Stimulated activated CD8-positive, alpha-beta memory T cell treated with anti-CD3 and anti-CD28 coated beads, Interleukin-12 subunit alpha, Interleukin-12 subunit beta, amount 100 ng/mL, for 24 hours (primary cell): ENCODE measurements at regions not wholly inside any gene's neighbourhood (a gene's known extent, or its start where the extent isn't known, plus 50 kb on each side); places are given as distances from the start of the nearest gene placed in this dataset.

Experiments used
- DNase-seq: peaks from one replicate; pipeline ENCODE4 v3.0.0-alpha.2; 2020; ENCODE audit errors: extremely low read depth

DNA sequence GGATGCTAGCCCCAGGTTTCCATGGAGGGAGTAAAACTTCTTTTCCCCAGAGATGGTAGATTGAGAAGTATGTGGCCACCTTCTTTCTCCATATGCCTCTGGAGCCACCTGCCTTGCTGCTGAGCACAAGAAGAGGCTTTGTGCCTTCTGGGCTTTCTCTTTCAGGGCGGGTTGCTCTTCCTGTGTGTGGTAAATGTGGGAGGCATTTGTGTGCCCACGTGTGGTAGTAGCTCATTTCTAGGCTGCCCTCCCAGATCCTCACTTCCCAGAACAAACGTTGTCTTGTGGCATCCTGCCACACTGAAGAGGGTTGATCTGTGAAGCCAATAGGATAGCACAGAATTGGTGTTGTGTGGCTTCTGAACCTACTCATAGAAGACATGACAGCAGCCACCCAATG lies 342.0 kb upstream of the PODXL start:
- DNase-seq, result no peak

DNA sequence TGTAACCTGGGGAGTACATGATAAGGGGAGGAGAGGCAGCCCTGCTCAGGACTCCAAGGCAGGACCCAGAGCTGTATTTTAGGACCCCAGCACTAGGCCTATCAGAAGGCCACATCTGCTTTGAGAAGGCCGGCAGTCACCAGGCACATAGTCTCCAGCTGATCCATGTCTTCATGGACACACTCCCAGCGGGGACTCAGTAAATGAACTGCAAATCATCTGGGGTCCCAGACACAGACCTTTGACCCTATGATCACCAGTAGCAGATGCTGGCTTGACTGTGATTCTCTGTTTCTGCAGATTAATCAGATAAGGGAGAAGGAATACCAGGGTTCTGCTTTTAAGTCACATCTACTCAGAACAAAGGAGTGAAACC lies 341.4 kb upstream of the PODXL start:
- DNase-seq, result no peak

DNA sequence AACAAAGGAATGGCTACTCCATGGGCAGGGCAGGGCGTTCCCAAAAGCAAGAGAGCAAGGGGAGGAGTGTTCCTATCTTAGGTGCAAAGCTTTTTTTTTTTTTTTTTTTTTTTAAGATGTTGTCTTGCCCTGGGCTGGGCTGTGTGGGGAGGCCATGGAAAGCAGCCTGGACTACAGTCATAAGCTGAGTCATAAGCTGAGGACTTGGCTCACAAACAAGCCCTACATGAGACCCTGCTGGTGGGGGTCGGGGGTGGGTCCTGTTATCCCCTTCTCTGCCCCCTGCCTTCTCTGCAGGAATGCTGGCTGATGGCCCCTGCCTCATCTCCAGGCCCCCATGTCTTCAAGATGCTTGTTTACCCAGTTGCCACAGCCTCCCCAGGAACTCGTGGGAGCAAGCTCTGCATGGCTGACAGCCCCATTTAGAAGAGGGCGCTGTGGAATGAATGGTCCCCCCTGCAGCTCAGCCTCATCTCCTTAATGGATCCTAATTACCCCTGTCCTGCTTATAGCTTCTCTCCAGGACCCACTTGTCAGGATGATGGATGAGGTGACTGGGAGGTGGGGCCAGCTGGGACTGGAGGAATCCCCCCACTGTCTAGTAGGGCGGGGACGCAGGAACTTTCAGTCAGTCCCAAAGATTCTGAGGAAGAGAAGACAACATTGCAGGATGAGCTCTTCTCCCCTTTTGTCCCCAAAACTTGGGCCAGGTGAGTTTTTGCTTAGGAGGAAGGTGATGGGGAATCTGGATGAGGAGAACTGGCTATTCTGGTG lies 340.8 kb upstream of the PODXL start:
- DNase-seq, result no peak

DNA sequence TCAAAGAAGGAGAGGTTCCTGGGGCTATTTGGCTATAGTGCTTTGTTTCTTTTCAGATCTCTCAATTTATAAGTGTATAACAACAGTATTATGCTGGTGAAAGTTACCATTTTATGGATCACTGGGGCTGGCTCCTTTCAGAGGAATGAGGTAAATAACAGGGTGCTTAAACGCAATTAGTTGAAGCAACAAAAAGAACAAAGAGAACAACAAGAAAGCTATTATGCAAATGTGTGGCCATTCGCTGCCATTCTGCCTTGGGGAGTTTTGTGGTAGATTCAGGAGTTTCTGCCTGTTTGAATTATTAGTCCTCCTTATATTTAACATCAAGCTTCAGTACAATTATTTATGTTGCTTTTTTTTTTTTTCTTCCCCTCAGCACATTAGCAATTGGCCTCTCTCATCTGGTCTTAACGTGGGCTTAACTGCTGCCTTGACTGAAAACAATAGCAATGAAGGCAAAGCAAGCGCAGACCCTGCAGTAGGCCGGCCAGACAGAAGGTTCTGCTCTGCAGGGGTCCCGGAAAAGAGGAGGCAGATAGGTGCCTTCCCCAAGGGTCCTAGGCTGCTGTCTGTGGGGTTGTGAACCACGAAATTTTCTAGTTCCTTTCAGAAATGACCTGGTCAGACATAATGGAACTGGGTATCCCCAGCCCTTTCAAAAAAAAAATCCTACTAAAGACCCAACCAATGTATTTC lies 339.9 kb upstream of the PODXL start:
- no peak for DNase-seq

DNA sequence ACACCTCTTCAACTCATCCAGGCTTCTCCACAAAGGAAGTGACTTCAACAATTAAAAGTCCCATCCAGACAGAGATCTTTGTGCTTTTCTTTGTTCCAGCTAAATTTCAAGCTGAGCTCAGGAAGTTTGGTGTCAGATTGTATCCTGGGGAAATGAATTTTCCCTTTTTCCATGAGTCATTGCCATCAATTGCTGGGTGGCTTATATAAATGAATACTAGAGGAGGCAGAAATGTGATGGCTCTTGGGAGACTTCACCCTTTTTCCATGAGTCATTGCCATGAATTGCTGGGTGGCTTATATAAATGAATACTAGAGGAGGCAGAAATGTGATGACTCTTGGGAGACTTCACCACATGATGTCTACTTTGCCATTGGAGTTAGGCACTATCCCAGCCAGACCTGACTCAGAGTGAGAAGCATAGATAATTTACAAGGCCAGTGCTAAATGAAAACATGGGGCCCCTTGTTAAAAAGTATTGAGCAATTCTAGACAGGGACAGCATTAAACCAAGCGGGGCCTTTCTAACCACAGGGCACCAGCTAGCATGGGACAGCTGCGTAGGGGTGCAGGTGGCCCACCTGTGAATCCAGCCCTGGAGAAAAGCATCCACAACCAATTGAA lies 339.2 kb upstream of the PODXL start:
- DNase-seq, result no peak

- DNase-seq, result no peak
These were observed 337.4 kb upstream of the PODXL start for GRCh38 chr7:131893631-131894340.

- DNase-seq, result no peak
These were observed 333.7 kb upstream of the PODXL start for GRCh38 chr7:131890176-131890575.

GRCh38 chr7:131889572-131890150 lies 333.2 kb upstream of the PODXL start:
- no peak for DNase-seq

DNA sequence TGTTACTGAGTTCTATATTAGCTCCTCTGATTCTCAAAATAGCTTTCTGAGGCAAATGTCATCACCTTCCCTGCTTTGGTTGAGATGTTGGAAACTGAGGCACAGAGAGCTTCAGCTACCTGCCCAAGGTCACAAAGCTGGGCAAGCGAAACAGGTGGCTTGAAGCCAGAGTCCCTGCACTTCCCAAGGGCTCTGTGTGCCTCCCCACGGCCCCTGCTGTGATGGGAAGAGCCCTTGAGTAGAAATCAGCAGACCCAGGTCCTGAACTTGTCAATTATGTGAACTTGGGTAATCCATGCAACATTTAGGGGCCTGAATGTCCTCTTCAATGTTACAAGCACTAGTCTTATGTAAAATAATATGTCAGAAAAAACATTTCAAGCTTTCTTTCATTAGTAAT lies 327.3 kb upstream of the PODXL start:
- DNase-seq, result no peak

GRCh38 chr7:131883196-131883595 lies 326.8 kb upstream of the PODXL start:
- DNase-seq, result no peak

DNA sequence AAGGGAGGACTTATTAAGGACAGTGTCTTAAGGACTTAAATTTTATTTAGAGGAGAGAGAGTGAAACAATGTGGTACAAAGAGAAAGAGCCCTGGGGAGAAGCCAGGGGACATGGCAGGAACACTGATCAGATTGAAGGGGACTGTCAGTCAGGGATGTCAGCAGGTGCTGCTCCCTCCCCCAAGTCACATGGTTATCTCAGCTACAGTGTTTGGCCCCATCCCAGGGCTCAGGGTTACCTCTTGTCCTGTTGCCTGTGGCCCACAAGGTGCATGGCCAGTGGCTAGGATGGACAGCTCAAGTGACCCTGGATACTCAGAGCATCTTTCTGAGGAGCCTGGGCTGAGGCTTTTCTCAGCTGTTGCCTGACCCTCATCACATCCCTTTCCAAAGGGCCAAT lies 325.9 kb upstream of the PODXL start:
- no peak for DNase-seq

DNA sequence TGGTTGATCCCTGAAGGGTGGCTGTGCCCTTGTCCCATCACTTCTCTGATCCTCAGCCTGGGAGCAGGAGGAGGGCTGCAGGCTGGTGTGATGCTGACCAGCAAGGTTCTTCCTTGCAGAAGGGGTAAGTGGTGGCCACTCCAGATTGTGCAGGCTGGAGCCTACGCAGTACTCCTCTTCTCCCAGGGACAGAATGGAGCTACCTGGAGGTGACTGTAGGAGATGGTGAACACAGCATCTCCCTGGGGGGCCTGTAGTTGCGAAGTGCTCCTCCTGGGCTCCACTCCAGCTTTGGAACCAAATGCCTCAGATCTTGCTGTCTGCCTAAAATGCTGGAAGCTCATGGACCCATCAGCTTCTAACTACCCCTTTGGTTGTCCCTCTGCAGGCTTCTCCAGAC lies 323.6 kb upstream of the PODXL start:
- DNase-seq, result no peak

DNA sequence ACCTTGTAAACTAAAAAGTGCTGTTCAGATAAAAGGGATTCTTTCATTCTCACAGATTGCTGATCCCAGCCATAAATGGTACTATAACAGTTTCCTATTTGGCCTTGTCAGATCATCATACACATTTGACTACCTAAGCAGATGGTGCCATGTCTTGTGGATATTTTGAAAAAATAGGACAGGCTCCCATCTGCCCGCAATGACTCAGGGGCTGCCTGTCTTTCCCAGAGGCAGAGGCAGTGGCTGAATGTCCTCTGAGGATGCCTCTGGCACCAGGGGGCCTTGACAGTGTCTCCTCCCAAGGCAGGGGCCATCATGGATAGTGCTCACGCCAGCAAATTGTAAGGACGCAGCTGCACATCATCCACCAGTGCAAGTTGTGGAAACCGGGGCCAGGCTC lies 323.0 kb upstream of the PODXL start:
- DNase-seq, result no peak

DNA sequence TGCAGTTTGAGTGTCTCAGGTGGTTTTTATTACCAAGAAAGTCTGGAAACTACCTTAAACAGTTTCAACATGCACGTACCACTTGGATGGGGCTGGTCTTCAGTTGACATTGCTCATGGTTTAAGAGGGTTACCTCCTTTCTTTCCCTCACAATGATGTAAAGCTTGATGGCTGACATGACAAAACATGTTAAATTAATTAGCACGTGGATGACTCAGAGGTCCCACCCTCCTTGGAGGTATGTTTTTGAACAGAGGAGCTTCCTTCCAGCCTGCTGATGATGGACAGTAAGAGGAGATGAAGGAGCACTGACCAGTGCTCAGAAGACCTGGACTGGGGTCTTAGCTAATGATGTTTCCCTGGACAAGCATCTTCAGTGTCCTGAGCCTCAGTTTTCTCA lies 322.3 kb upstream of the PODXL start:
- no peak for DNase-seq

DNA sequence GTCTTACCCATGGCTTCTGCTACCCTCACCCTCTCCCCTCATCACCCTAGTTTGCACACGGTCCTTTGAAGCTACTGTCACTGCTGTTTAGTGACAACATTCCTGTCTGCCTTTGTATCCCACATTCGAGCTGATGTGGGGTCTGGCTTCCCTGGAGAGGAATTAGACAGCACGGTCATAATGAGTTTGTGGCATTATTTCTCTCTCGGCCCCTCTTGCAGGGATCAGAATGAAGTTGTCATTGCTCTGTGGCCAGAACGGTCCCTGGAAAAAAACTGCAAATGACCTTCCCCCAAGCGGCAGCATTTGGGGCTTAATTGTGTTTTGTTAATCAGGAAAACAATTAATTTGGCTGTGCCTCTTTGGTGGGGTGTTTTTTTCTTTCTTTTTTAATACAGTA lies 317.2 kb upstream of the PODXL start:
- DNase-seq, result no peak

DNA sequence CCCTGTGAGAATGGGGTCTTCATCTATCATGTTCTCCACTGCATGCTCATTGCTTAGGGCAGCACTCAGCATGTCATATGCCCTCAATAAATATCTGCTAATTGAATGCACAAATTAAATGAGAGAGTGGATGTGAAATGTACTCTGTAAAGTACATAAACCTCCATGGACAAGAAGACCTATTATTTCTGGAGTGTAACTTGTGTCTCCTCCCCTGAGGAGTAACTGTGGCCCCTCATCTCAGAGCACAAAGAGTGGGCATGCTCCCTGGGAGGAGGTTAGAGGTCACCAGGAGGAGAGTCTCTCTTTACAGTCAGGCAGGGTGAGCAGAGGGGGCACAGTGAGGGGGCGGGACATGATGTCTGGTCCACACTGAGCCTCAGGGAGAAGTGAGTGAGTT lies 313.6 kb upstream of the PODXL start:
- DNase-seq, result no peak

DNA sequence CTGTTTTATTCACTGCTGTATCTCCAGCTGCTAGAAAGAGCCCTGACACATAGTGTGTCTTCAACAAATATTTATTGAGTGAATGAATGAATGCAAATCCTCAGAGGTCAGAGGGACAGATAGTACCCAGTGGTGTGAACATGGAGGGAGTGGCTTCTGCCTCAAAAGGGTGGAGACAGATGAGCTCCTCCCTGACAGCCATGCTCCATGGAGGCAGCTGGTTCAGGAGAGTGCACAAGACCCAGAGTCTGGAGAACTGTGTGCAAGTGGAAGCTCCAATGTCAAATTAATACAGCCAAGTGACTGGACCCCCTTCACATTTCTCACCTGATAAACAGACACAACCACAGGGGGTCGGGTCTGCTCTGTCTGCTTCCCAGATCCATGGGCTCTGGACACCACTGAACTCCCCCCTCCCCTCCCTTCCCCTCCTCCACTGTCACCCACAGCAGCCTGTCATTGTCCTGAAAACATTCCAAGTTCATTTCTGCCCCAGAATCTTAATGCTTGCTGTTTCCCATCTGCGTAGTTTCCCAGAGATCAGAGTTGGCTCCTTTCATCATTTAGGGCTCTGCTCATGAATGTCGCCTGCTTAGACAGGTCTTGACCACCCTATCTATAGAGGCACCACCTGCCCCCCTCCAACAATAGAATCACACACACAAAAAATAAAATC lies 312.9 kb upstream of the PODXL start:
- DNase-seq, result no peak

GRCh38 chr7:131867461-131867860 lies 311.0 kb upstream of the PODXL start:
- DNase-seq, result no peak

GRCh38 chr7:131865911-131866310 lies 309.5 kb upstream of the PODXL start:
- DNase-seq, result no peak

DNA sequence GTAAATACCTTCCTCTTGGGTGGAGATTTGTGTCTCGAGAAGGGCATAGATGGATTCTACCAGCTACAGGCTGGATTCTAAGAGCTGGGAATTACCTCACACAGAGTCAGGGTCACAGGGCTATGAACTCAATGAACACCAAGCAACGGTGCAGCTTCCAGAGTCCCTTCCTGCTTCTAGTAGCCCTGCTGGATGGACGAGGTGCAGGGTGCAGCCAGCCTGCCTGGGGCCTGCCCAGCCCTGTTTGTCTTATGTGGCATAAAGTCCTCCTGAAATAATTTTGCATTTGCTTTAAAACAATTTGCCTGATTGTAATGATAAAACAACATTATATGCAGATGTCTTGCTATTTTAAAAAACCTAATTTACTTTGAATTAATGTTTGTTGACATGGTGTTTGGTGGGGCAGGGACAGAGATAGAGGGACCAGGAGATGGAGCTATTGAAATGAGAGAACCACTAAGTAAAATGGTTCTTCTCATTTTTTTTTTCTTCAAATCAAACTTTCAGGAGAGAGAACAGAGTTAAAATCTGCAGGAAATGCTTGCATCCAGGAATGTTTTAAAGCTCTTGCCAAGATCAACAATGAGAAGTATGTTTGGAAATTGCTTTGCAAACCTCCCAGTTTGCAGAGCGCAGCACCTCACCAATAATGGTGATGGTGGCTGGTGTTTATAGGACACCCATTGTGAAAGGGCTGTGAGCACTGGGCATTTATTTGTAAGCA lies 305.4 kb upstream of the PODXL start:
- DNase-seq, result no peak
